ENCODE measurements at regions not wholly inside any gene's neighbourhood (a gene's known extent, or its start where the extent isn't known, plus 50 kb on each side); places are given as distances from the start of the nearest gene placed in this dataset.

- DNase-seq (ENCODE audit: low spot score) = no peak
- no peak for ATAC-seq (ENCODE audit: low FRiP score)
Measured at GRCh38 chr15:38154837-38155236, 97.8 kb upstream of the SPRED1 start.

GRCh38 chr15:38163658-38164057, 89.0 kb upstream of the SPRED1 start:
- DNase-seq (ENCODE audit: low spot score) = no peak
- ATAC-seq (ENCODE audit: low FRiP score) = no peak
- TF ChIP-seq CTCF (IDR thresholded peaks at IDR 0.05) = no peak

More at GRCh38 chr15:38154837-38155236, 97.8 kb upstream of the SPRED1 start:
- TF ChIP-seq CTCF (IDR thresholded peaks at IDR 0.05) = no peak

- ATAC-seq (ENCODE audit: low FRiP score) = no peak
- no peak for TF ChIP-seq CTCF (IDR thresholded peaks at IDR 0.05)
- no peak for DNase-seq (ENCODE audit: low spot score)
Measured at GRCh38 chr15:38164061-38164460, 88.6 kb upstream of the SPRED1 start.

- no peak for DNase-seq (ENCODE audit: low spot score)
- TF ChIP-seq CTCF (IDR thresholded peaks at IDR 0.05) = no peak
- ATAC-seq (ENCODE audit: low FRiP score) = no peak
Measured at GRCh38 chr15:38164507-38164906, 88.1 kb upstream of the SPRED1 start.

- ATAC-seq (ENCODE audit: low FRiP score) (no peak), DNase-seq (ENCODE audit: low spot score) (no peak)
- TF ChIP-seq CTCF (IDR thresholded peaks at IDR 0.05) = no peak
Measured at GRCh38 chr15:38168467-38169070, 84.1 kb upstream of the SPRED1 start.

GRCh38 chr15:38171973-38172372, 80.7 kb upstream of the SPRED1 start:
- ATAC-seq (ENCODE audit: low FRiP score) = no peak
- no peak for TF ChIP-seq CTCF (IDR thresholded peaks at IDR 0.05)
- no peak for DNase-seq (ENCODE audit: low spot score)

- DNase-seq (ENCODE audit: low spot score) (no peak), ATAC-seq (ENCODE audit: low FRiP score) (no peak)
- no peak for TF ChIP-seq CTCF (IDR thresholded peaks at IDR 0.05)
Measured at GRCh38 chr15:38174691-38175090, 77.9 kb upstream of the SPRED1 start.

All from omental fat pad (tissue), 3 donors.